PC-3 (cell line): ENCODE measurements at regions not wholly inside any gene's neighbourhood (a gene's known extent, or its start where the extent isn't known, plus 50 kb on each side); places are given as distances from the start of the nearest gene placed in this dataset.

Experiments
- ATAC-seq: fragments of 200-7000 bp; cut with Tn5 transposase; 2 replicates; pipeline ENCODE4 v1.9.1; 2020; ENCODE audit warnings: mild to moderate bottlenecking, moderate library complexity
- BruUV-seq: library from RNA; stranded (reverse); fragments of 400-500 nt; replicated peaks from 2 replicates; lab custom pipeline; 2021; lab: Mats Ljungman, UMichigan
- CTCF ChIA-PET: fragments of 300-600 bp; sonication (Branson Sonifier 250); formaldehyde crosslinking; loops from one replicate; lab custom pipeline; 2022; ENCODE audit warnings: antibody characterized with exemption; lab: Charles Lee
- POLR2A ChIA-PET: fragments of 300-600 bp; sonication (Branson Sonifier 250); formaldehyde crosslinking; loops from one replicate; lab custom pipeline; 2022; ENCODE audit warnings: antibody characterized with exemption; ENCODE audit not compliant: unreplicated experiment; lab: Charles Lee
- DNase-seq: peaks from one replicate; pipeline ENCODE4 v3.0.0-alpha.2; 2015
- H2AFZ ChIP-seq: fragments of 300-600 bp; sonication (generic); 2 replicates; pipeline ENCODE4 v1.6.0; 2016; ENCODE audit warnings: antibody characterized with exemption, low read length
- H3F3A ChIP-seq: fragments of 300-600 bp; sonication (generic); one replicate; pipeline ENCODE4 v1.6.0; 2017; ENCODE audit warnings: antibody characterized with exemption, low read length, control low read depth, mild to moderate bottlenecking; ENCODE audit not compliant: unreplicated experiment
- H3K27ac ChIP-seq: fragments of 300-600 bp; sonication (generic); 2 replicates; pipeline ENCODE4 v1.5.1; 2016; ENCODE audit warnings: mild to moderate bottlenecking, low read length
- H3K27me3 ChIP-seq: fragments of 300-600 bp; sonication (generic); 2 replicates; pipeline ENCODE4 v1.6.1; 2016; ENCODE audit warnings: low read length, mixed read lengths
- H3K36me3 ChIP-seq: fragments of 300-600 bp; sonication (generic); 2 replicates; pipeline ENCODE4 v1.6.1; 2016; ENCODE audit warnings: low read depth, mixed run types, low read length, mixed read lengths
- H3K4me1 ChIP-seq: fragments of 300-600 bp; sonication (generic); 2 replicates; pipeline ENCODE4 v1.5.1; 2016; ENCODE audit warnings: low read length; ENCODE audit not compliant: insufficient read depth
- H3K4me2 ChIP-seq: fragments of 300-600 bp; sonication (generic); 2 replicates; pipeline ENCODE4 v1.6.0; 2016; ENCODE audit warnings: low read length
- H3K4me3 ChIP-seq: fragments of 300-600 bp; sonication (generic); 2 replicates; pipeline ENCODE4 v1.5.1; 2016; ENCODE audit warnings: mild to moderate bottlenecking, low read length, mixed read lengths
- H3K79me2 ChIP-seq: fragments of 300-600 bp; sonication (generic); 2 replicates; pipeline ENCODE4 v1.6.1; 2017; ENCODE audit warnings: low read length, mixed read lengths
- H3K9ac ChIP-seq: fragments of 300-600 bp; sonication (generic); 2 replicates; pipeline ENCODE4 v1.6.0; 2016; ENCODE audit warnings: mild to moderate bottlenecking, low read length
- H3K9me2 ChIP-seq: fragments of 300-600 bp; sonication (generic); replicated peaks from 2 replicates; pipeline ENCODE4 v1.6.1; 2016; ENCODE audit warnings: mixed run types, low read length, mixed read lengths
- H3K9me3 ChIP-seq: fragments of 300-600 bp; sonication (generic); 2 replicates; pipeline ENCODE4 v1.6.1; 2016; ENCODE audit warnings: low read length, mixed read lengths
- H4K20me1 ChIP-seq: fragments of 300-600 bp; sonication (generic); 2 replicates; pipeline ENCODE4 v1.6.1; 2016; ENCODE audit warnings: low read length, mixed read lengths
- CTCF ChIP-seq: fragments of 300-600 bp; sonication (generic); conservative IDR thresholded peaks from 2 replicates; pipeline ENCODE4 v1.5.1; 2017; ENCODE audit warnings: antibody characterized with exemption, low read depth, mild to moderate bottlenecking, low read length
- EZH2 ChIP-seq: fragments of 300-600 bp; sonication (generic); IDR thresholded peaks from one replicate; pipeline ENCODE4 v1.6.1; 2017; ENCODE audit warnings: antibody characterized with exemption, mild to moderate bottlenecking, low read length; ENCODE audit not compliant: unreplicated experiment
- EZH2phosphoT487 ChIP-seq: fragments of 300-600 bp; sonication (generic); IDR thresholded peaks from 2 replicates; pipeline ENCODE4 v1.6.1; 2018; ENCODE audit warnings: mild to moderate bottlenecking, antibody characterized with exemption, low read length, borderline replicate concordance
- intact Hi-C: fragments of 100-400 bp; cut with micrococcal nuclease; formaldehyde crosslinking; loops from 2 replicates; pipeline ENCODE4 v1.9.0; 2023

- no peaks in the 10 kb centered on the region for H3K27me3 ChIP-seq
- H3K36me3 ChIP-seq: no peaks in the 10 kb centered on the region
- no peaks in the 10 kb centered on the region for H3F3A ChIP-seq
- TF ChIP-seq EZH2phosphoT487 (no peak), EZH2 (no peak), CTCF (no peak)
- ATAC-seq (no peak), DNase-seq (no peak)
- H3K4me2 ChIP-seq: no peak overlapping the region
- no TSS peak for BruUV-seq
- ChIA-PET CTCF (no interaction called here), POLR2A (no interaction called here)
- H3K9me2 ChIP-seq: no peaks in the 10 kb centered on the region
- H3K79me2 ChIP-seq: no peaks in the 10 kb centered on the region
- H4K20me1 ChIP-seq: no peaks in the 10 kb centered on the region
- H3K4me3 ChIP-seq: no peak overlapping the region
- intact Hi-C loops: no loop called here
- H3K27ac ChIP-seq: no peak overlapping the region
- H3K4me1 ChIP-seq: no peaks in the 10 kb centered on the region
- no peak overlapping the region for H2AFZ ChIP-seq
- no peaks in the 10 kb centered on the region for H3K9me3 ChIP-seq
- no peak overlapping the region for H3K9ac ChIP-seq
Observed at GRCh38 chr9:78397045-78397444, 100.1 kb downstream of the PSAT1 start.

- intact Hi-C loops: no loop called here
- ChIA-PET POLR2A (no interaction called here), CTCF (no interaction called here)
- no peaks in the 10 kb centered on the region for H3K9me2 ChIP-seq
- TF ChIP-seq CTCF (no peak), EZH2phosphoT487 (no peak), EZH2 (no peak)
- no peaks in the 10 kb centered on the region for H3F3A ChIP-seq
- no peaks in the 10 kb centered on the region for H3K79me2 ChIP-seq
- no peaks in the 10 kb centered on the region for H3K4me1 ChIP-seq
- H3K27ac ChIP-seq: no peak overlapping the region
- no TSS peak for BruUV-seq
- no peaks in the 10 kb centered on the region for H3K36me3 ChIP-seq
- no peak overlapping the region for H3K4me2 ChIP-seq
- H3K27me3 ChIP-seq: no peaks in the 10 kb centered on the region
- no peaks in the 10 kb centered on the region for H4K20me1 ChIP-seq
- no peak overlapping the region for H2AFZ ChIP-seq
- ATAC-seq: no peak
- DNase-seq: no peak
- H3K4me3 ChIP-seq: no peak overlapping the region
- H3K9me3 ChIP-seq: no peaks in the 10 kb centered on the region
- no peak overlapping the region for H3K9ac ChIP-seq
Observed at GRCh38 chr9:78397454-78397853, 100.5 kb downstream of the PSAT1 start.

DNA sequence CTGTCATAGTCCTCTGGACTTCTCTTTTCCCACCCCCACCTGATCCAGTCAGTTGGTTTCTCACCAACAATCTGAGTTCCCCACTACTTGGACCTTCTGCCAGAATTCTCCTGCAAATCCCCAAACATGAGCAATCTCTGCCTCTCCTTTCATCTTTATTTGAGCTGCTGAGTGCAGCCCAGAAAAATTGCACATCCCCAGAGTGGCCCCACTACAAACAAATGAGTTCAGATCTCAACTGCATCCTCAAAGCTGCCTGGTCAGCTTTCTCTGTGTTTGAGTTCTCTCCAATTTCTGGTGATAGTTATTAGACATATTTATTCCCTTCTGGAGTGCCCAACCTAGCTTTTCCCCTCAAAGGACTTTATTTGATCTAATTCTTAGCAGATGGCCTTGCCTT, 102.2 kb downstream of the PSAT1 start:
- BruUV-seq: no TSS peak
- CTCF ChIA-PET: no interaction called here
- H3K9me3 ChIP-seq: no peaks in the 10 kb centered on the region

More for the DNA sequence above, 102.2 kb downstream of the PSAT1 start:
- no peak overlapping the region for H3K4me3 ChIP-seq
- ATAC-seq: no peak
- DNase-seq: no peak
- H3F3A ChIP-seq: no peaks in the 10 kb centered on the region
- H3K9me2 ChIP-seq: no peaks in the 10 kb centered on the region
- no peaks in the 10 kb centered on the region for H4K20me1 ChIP-seq
- no peaks in the 10 kb centered on the region for H3K4me1 ChIP-seq
- POLR2A ChIA-PET: no interaction called here
- H3K27me3 ChIP-seq: no peaks in the 10 kb centered on the region
- intact Hi-C loops: no loop called here
- H2AFZ ChIP-seq: no peak overlapping the region
- no peaks in the 10 kb centered on the region for H3K36me3 ChIP-seq
- H3K4me2 ChIP-seq: no peak overlapping the region
- H3K9ac ChIP-seq: no peak overlapping the region
- no peak for TF ChIP-seq EZH2
- no peak for TF ChIP-seq CTCF
- TF ChIP-seq EZH2phosphoT487: no peak
- H3K79me2 ChIP-seq: no peaks in the 10 kb centered on the region
- no peak overlapping the region for H3K27ac ChIP-seq
